ENCODE measurements at regions not wholly inside any gene's neighbourhood (a gene's known extent, or its start where the extent isn't known, plus 50 kb on each side); places are given as distances from the start of the nearest gene placed in this dataset.

GRCh38 chr15:46121441-46121840, 486.6 kb downstream of the SQOR start:
- no peak for FAIRE-seq

GRCh38 chr15:46126581-46126980, 491.8 kb downstream of the SQOR start:
- no peak for FAIRE-seq

GRCh38 chr15:46127361-46127874, 492.6 kb downstream of the SQOR start:
- no peak for FAIRE-seq

GRCh38 chr15:46129145-46129544, 494.3 kb downstream of the SQOR start:
- FAIRE-seq = no peak

GRCh38 chr15:46131876-46132275, 497.0 kb downstream of the SQOR start:
- no peak for FAIRE-seq

GRCh38 chr15:46137443-46137842, 502.6 kb downstream of the SQOR start:
- no peak for FAIRE-seq

- no peak for FAIRE-seq
Observed at GRCh38 chr15:46146002-46146401, 511.2 kb downstream of the SQOR start.

- no peak for FAIRE-seq
Observed at GRCh38 chr15:46146915-46147314, 512.1 kb downstream of the SQOR start.

- no peak for FAIRE-seq
Observed at GRCh38 chr15:46151786-46152185, 517.0 kb downstream of the SQOR start.

- no peak for FAIRE-seq
Observed at GRCh38 chr15:46166750-46167149, 531.9 kb downstream of the SQOR start.

- no peak for FAIRE-seq
Observed at GRCh38 chr15:46170326-46170725, 535.5 kb downstream of the SQOR start.

GRCh38 chr15:46174122-46174521, 539.3 kb downstream of the SQOR start:
- no peak for FAIRE-seq

- no peak for FAIRE-seq
Observed at GRCh38 chr15:46177219-46177618, 542.4 kb downstream of the SQOR start.

GRCh38 chr15:46178138-46178537, 543.3 kb downstream of the SQOR start:
- no peak for FAIRE-seq

GRCh38 chr15:46207341-46207740, 572.5 kb downstream of the SQOR start:
- FAIRE-seq = no peak

GRCh38 chr15:46213551-46213950, 578.7 kb downstream of the SQOR start:
- FAIRE-seq = no peak

- no peak for FAIRE-seq
Observed at GRCh38 chr15:46222826-46223225, 588.0 kb downstream of the SQOR start.

- FAIRE-seq = no peak
Observed at GRCh38 chr15:46229263-46229662, 594.4 kb downstream of the SQOR start.

GRCh38 chr15:46231786-46232185, 597.0 kb downstream of the SQOR start:
- no peak for FAIRE-seq

- FAIRE-seq = no peak
Observed at GRCh38 chr15:46232471-46232870, 597.6 kb downstream of the SQOR start.

GRCh38 chr15:46242935-46243334, 608.1 kb downstream of the SQOR start:
- no peak for FAIRE-seq

GRCh38 chr15:46251903-46252302, 617.1 kb downstream of the SQOR start:
- no peak for FAIRE-seq

GRCh38 chr15:46258056-46258455, 623.2 kb downstream of the SQOR start:
- FAIRE-seq = no peak

GRCh38 chr15:46260937-46261336, 626.1 kb downstream of the SQOR start:
- no peak for FAIRE-seq

GRCh38 chr15:46265664-46266347, 631.0 kb downstream of the SQOR start:
- no peak for FAIRE-seq

Measured in A204.1 (cell line).